Mucosa of rectum (tissue), 2 donors: ENCODE measurements at regions not wholly inside any gene's neighbourhood (a gene's known extent, or its start where the extent isn't known, plus 50 kb on each side); places are given as distances from the start of the nearest gene placed in this dataset.

Experiments
- H3K27ac ChIP-seq, 2 donors: one replicate each; pipeline ENCODE4 v1.7.0; 2013; ENCODE audit warnings: inconsistent platforms in 2 of 2, low read depth in 2 of 2, low read length in 2 of 2
- H3K27me3 ChIP-seq, 2 donors: one replicate each; pipeline ENCODE4 v1.7.0; 2013; ENCODE audit warnings: low read length in 2 of 2; ENCODE audit not compliant: control insufficient read depth in 2 of 2, insufficient read depth in 2 of 2
- H3K36me3 ChIP-seq, 2 donors: one replicate each; pipeline ENCODE4 v1.7.0; 2013; ENCODE audit warnings: low read length in 2 of 2; ENCODE audit not compliant: control insufficient read depth in 2 of 2, insufficient read depth in 2 of 2
- H3K4me1 ChIP-seq, 2 donors: one replicate each; pipeline ENCODE4 v1.7.0; 2013; ENCODE audit warnings: low read length in 2 of 2, mild to moderate bottlenecking in 1 of 2; ENCODE audit not compliant: control insufficient read depth in 2 of 2, insufficient read depth in 2 of 2
- H3K4me3 ChIP-seq, 2 donors: one replicate each; pipeline ENCODE4 v1.7.0; 2013; ENCODE audit warnings: low read length in 2 of 2
- H3K9ac ChIP-seq, 2 donors: one replicate each; pipeline ENCODE4 v1.7.0; 2013; ENCODE audit warnings: low read length in 2 of 2, low read depth in 1 of 2, mild to moderate bottlenecking in 1 of 2
- H3K9me3 ChIP-seq, 2 donors: one replicate each; pipeline ENCODE4 v1.7.0; 2013; ENCODE audit warnings: low read length in 2 of 2; ENCODE audit not compliant: control insufficient read depth in 2 of 2
- donor health status: healthy.
- donor health status: Normal muscosa, but diverticular disease.

- peaks cover 51 to 60% of the 10 kb centered on the region in 2 donors for H3K4me1 ChIP-seq
Measured at GRCh38 chr1:234968451-234968850, 160.2 kb downstream of the TOMM20 start.

GRCh38 chr1:234967121-234967520 lies 161.5 kb downstream of the TOMM20 start:
- H3K4me1 ChIP-seq = peaks cover 52 to 61% of the 10 kb centered on the region in 2 donors
- no peaks in the 10 kb centered on the region for H3K27me3 ChIP-seq
- H3K27ac ChIP-seq = no peak overlapping the region
- H3K9me3 ChIP-seq = no peaks in the 10 kb centered on the region
- H3K9ac ChIP-seq = no peak overlapping the region
- H3K36me3 ChIP-seq = no peaks in the 10 kb centered on the region
- no peak overlapping the region for H3K4me3 ChIP-seq

More at GRCh38 chr1:234968451-234968850, 160.2 kb downstream of the TOMM20 start:
- no peak overlapping the region for H3K4me3 ChIP-seq
- H3K36me3 ChIP-seq = no peaks in the 10 kb centered on the region
- no peaks in the 10 kb centered on the region for H3K9me3 ChIP-seq
- no peaks in the 10 kb centered on the region for H3K27me3 ChIP-seq
- no peak overlapping the region for H3K9ac ChIP-seq
- H3K27ac ChIP-seq = peak overlapping the region; percentile 86 to 94

- H3K9me3 ChIP-seq = no peaks in the 10 kb centered on the region
- peak overlapping the region; percentile 96 to 97 for H3K27ac ChIP-seq
- H3K4me1 ChIP-seq = peaks cover 49 to 62% of the 10 kb centered on the region in 2 donors
- peak overlapping the region; percentile 41 to 44 for H3K9ac ChIP-seq
- no peaks in the 10 kb centered on the region for H3K27me3 ChIP-seq
- no peak overlapping the region for H3K4me3 ChIP-seq
- H3K36me3 ChIP-seq = no peaks in the 10 kb centered on the region
Measured at GRCh38 chr1:234965111-234965510, 163.5 kb downstream of the TOMM20 start.

- Histone ChIP-seq H3K4me1 (peaks cover 54 to 65% of the 10 kb centered on the region in 2 donors), H3K36me3 (no peaks in the 10 kb centered on the region), H3K9ac (peak overlapping the region; percentile 74 to 83), H3K27ac (peak overlapping the region; percentile 96 to 97), H3K4me3 (peak overlapping the region; percentile 28 to 65), H3K27me3 (no peaks in the 10 kb centered on the region), H3K9me3 (no peaks in the 10 kb centered on the region)
Measured at GRCh38 chr1:234963904-234964702, 164.5 kb downstream of the TOMM20 start.

- Histone ChIP-seq H3K4me1 (peaks cover 60 to 66% of the 10 kb centered on the region in 2 donors), H3K9me3 (no peaks in the 10 kb centered on the region), H3K4me3 (peak overlapping the region; percentile 28 to 65), H3K36me3 (no peaks in the 10 kb centered on the region), H3K27me3 (no peaks in the 10 kb centered on the region), H3K9ac (peak overlapping the region; percentile 74 to 83), H3K27ac (peak overlapping the region; percentile 96 to 97)
Measured at GRCh38 chr1:234963180-234963903, 165.3 kb downstream of the TOMM20 start.

- H3K36me3 ChIP-seq = no peaks in the 10 kb centered on the region
- H3K9ac ChIP-seq = peak overlapping the region; percentile 74 to 83
- H3K27me3 ChIP-seq = no peaks in the 10 kb centered on the region
- H3K4me1 ChIP-seq = peaks cover 69 to 75% of the 10 kb centered on the region in 2 donors
- peak overlapping the region; percentile 22 to 68 for H3K4me3 ChIP-seq
- H3K27ac ChIP-seq = peak overlapping the region; percentile 96 to 97
- no peaks in the 10 kb centered on the region for H3K9me3 ChIP-seq
Measured at GRCh38 chr1:234962340-234962989, 166.2 kb downstream of the TOMM20 start.

GRCh38 chr1:234961456-234962339 lies 166.9 kb downstream of the TOMM20 start:
- peak overlapping the region; percentile 74 to 83 for H3K9ac ChIP-seq
- H3K9me3 ChIP-seq = no peaks in the 10 kb centered on the region
- peak overlapping the region; percentile 57 to 68 for H3K4me3 ChIP-seq
- H3K4me1 ChIP-seq = peaks cover 77 to 83% of the 10 kb centered on the region in 2 donors
- peak overlapping the region; percentile 96 to 97 for H3K27ac ChIP-seq
- H3K27me3 ChIP-seq = no peaks in the 10 kb centered on the region
- H3K36me3 ChIP-seq = no peaks in the 10 kb centered on the region

GRCh38 chr1:234960722-234961455 lies 167.7 kb downstream of the TOMM20 start:
- peaks cover 81 to 90% of the 10 kb centered on the region in 2 donors for H3K4me1 ChIP-seq
- H3K9me3 ChIP-seq = no peaks in the 10 kb centered on the region
- H3K36me3 ChIP-seq = no peaks in the 10 kb centered on the region
- peak overlapping the region; percentile 96 to 97 for H3K27ac ChIP-seq
- H3K27me3 ChIP-seq = no peaks in the 10 kb centered on the region
- H3K9ac ChIP-seq = peak overlapping the region; percentile 74 to 83
- H3K4me3 ChIP-seq = peak overlapping the region; percentile 57 to 68
